Kidney glomerular epithelial cell (primary cell): ENCODE measurements at regions not wholly inside any gene's neighbourhood (a gene's known extent, or its start where the extent isn't known, plus 50 kb on each side); places are given as distances from the start of the nearest gene placed in this dataset.
A peak's percentile ranks its signal among the peaks of the same experiment; 100 is the strongest.

ENCODE experiments used
- DNase-seq: peaks from one replicate; lab custom pipeline; 2025; lab: John Stamatoyannopoulos, UW

DNA sequence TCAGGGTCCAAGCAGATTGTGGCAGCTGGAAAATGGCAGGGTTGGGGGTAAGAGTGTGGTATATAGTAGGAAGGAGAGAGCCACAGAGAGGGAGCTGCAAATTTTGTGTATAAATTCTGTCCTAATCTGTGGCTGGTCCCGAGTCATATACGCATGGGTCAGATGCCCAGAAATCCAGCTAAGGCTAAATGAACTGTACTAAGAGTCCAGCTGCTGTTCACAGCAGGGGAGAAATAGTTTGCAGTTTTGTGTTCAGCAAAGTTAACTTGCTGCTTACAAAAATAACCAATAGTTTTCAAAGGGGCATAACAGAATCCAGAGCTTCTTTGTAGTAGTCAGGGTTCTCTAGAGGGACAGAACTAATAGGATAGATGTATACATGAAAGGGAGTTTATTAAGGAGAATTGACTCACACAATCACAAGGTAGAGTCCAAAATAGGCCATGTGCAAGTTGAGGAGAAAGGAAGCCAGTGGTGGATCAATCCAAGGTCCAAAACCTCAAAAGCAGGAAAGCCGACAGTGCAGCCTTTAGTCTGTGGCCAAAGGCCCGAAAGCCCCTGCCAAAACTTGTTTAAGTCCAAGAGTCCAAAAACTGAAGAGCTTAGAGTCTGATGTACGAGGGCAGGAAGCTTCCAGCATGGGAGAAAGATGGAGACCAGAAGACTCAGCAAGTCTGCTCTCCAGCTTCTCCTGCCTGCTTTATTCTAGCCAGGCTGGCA is 146.1 kb upstream of the KBTBD8 start:
- no peak for DNase-seq

DNA sequence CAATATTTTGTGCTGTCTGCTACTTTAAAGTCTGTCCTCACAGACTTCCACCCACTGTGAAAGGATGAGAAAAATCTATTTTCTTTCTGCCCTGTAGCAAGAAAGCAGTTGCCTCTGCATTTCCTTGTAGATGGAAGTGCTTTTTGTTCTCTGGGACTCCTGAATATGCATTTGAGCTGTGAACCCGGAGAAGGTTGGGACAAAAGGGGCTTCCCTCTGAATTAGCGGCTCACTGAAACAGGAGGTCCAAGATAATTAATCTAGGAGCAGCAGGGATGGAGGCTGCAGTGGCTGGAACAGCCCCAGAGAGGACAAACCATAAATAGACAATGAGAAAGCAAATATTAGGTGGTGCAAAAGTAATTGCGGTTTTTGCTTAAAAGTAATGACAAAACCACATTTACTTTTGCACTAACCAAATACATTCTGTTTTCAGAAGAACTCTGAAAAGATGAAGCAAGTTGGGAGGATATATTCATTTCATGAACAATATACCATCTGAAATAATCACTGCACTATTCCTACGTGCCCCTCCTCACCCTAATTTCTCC is 143.4 kb upstream of the KBTBD8 start:
- DNase-seq, result no peak

DNA sequence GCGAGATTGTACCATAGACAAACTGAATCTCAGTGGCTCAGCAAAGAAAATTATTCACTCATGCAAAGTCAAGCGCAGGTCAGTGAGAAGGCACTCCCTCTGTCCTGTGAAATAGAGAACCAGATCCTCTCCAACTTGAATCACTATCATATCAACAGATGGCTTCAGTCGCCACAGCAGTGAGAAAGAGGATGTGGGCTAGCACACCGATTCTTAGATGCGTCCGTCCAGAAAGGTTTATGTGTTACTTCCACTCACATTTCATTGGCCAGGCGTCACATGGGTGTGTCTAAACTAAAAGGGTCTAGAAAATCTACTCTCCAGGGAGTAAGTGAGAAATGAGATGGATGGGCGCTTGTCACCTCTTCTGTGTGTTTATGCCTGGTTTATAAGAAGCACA is 141.6 kb upstream of the KBTBD8 start:
- no peak for DNase-seq

DNA sequence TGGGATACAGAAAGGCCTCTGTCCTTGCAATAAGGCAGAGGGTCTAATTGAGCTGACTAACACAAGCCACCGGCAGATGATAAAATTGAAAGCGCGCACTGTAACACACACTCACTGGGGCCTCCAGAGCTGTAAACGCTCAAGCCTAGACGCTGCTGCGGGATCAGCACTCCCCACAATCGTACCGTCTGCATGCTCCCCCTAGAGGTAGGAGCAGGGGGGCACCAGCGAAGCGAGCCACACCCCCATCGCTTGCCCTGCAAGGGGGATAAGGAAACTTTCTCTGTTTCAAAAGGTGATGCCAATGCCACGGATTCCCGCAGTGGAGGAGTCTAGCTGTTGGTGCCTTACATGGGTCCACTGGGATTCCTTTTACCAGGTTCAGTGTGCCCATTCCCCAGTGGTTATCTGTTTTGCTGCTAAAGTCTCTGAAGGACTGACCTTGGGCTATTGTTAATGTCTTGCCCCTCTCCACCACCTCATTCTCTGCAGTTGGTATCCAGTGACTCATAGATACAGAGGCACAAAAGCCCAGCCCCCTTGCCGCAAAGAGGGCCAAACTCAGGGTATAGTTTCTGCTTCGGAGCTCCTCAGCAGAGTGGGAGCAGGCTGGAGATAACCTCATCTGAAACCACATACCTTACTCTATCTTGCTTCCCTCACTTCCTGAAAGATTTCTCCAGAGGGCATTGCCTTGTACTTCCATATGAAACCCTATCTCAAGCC is 139.3 kb upstream of the KBTBD8 start:
- DNase-seq, result no peak

DNA sequence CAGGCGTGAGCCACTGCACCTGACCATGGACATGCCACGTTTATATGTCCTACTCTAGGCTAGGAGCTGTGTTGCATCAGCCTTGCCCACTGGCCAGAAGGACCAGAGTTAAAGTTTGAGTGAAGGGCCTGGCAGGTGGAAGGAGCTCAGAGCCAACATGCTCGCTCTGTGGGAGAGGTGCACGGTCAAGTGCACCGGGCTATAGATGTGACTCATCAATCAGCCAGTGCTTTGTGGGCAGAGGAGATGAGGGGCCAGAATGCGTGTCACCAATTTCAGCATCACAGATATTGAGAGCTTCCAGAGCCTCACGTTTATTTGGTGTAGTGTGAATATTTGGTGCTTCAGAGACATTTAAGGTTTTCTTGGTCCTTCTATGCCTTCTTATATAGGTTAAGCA is 137.3 kb upstream of the KBTBD8 start:
- no peak for DNase-seq

DNA sequence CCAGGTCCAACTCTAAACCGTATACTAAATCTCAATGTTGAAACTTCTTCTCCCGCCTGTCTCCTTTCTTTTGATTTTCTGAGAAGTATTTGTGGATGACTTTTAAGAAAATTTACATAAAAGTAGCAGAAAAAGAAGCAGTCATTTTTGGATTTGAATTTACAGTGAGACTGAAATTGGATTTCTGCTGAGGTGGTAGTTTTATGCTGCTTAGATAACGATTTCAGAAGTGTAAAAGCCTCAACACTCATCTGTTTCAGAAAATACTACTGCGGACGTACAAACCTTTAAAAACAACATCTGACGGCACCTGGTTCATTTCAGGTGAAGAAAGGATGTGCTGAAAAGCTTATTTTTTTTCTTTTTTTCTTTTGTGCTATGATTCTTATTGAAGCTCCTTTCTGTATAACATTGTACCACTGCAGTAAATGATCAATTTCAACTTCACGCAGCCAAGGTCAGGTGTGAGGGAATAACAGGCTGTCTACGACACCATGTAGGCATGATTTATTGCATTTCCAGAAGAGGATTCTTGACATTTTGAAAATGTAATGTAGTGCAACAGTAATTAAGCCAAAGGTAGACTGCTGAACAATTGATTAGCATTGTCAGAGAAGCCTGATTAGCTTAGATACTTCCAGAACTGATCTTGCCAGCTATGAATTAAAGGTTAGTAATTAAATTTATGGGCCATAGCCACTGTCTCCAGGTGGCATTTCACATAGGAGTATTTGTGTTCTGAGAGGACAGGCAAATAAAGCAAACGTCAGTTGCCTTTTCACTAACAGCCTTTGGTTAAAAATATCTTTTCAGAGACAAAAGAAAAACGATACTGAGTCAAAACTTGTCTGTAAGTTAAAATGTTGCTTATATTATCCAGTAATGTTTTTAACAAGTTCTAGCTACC is 134.6 kb upstream of the KBTBD8 start:
- DNase-seq, result no peak

DNA sequence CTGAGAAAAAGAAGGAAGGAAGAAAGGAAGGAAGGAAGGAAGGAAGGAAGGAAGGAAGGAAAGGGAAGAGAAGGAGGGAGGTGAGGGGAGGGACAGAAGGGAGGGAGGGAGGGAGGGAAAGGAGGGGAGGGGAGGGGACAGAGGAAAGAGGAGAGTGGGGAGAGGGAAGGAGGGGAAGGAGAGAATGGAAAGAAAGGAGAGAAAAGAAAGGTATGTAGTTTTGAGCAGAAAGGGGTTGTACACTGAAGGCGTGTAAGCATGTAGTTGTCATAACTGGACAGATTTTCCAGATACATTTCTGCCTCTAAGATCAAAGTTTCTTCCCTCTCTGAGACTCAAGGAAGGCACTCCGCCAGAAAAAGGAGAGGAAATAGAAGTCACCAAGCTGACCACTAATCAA is 113.4 kb upstream of the KBTBD8 start:
- DNase-seq, result no peak

DNA sequence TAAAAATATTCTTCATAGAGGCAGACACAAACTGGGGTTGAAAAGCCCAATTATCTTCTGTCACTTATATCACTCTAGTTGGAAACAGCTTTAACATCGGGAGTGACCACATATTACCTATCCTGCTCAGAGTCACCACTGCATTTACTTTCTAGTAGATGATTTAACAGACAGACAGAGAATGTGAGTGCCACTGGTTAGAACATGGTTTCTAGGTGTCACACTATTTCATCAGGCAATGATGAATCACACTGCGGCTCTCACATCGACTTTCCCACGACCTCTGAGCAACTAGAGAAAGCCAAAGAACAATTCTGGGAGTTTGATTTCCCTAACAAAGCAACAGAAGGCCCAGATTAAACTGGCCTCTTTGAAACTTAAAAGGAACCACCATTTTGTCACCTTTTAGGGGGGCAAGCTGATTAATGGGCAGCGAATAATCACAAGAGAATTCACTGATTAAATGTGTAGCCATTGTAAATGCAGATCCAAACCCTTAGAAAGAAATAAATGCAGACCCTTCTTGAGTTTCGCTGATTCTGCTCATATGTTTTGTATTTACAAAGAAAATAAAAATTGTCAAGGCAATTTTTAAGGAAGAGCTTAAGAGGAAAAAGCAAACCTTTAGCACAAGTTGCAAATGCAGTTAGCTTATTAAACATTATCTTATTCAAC is 112.6 kb upstream of the KBTBD8 start:
- DNase-seq, result peak; percentile 78

DNA sequence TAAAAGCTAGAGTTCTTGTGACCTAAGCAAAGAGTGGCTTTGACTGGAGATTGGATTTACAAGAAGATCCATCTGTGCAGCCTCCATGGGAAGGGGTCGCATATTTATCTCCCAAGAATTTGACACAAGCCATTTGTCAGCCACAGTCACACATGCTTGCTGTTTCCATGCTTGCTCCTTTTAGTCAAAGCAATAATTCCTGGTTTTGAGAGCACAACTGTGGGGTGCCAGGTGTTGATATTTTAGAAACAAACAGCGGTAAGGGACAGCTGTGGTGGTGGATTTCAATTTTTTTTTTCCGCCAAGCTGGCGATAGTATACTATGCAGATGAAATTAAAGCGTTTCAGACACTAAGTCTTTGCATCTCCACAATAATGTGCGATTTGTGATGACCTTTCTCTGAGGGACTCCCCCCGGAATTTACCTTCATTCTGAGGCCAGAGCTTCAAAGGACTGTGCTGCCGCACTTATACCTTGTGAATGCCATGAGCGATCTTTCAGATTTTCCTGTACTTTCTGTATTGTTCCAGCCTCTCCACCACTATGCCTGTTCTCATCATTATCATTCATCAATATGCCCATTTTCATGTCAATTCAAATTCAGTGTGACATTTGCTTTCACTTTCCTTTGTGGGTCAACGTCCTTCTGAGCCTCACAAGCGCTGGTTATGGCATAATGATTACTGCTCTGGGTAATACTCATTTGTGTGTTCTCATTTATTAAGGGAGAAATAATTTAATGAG is 108.2 kb upstream of the KBTBD8 start:
- no peak for DNase-seq

DNA sequence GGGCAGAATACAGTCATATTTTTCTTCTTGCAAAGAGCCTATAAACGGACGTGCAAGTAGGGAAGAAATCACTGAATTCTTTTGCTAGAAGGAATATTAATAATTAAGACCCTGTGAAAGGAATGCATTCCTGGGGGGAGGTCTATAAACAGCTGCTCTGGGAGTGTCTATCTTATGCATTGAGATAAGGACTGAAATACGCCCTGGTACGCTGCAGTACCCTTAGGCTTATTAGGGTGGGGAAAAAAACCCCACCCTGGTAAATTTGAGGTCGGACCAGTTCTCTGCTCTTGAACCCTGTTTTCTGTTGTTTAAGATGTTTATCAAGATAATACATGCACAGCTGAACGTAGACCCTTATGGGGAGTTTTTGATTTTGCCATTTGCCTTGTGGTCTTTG is 100.0 kb upstream of the KBTBD8 start:
- DNase-seq, result no peak

DNA sequence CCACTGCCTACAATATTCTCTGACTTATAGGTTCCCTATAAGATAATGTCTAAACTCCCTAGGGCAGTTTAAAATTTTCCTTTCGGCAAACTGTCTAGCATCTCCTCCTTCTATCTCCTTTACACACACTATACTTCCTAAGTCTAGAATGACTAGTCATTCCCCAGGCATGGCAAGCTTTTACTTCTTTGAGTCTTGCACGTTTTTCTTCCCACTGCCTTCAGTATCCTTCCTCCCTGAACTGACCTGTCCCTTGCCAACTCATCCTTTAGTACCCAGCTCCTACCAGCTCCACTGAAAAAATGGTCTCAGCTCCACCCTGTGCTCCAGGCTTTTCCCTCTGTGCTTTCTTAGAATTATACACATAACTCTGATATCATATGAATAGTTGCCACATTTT is 93.8 kb upstream of the KBTBD8 start:
- DNase-seq, result no peak

DNA sequence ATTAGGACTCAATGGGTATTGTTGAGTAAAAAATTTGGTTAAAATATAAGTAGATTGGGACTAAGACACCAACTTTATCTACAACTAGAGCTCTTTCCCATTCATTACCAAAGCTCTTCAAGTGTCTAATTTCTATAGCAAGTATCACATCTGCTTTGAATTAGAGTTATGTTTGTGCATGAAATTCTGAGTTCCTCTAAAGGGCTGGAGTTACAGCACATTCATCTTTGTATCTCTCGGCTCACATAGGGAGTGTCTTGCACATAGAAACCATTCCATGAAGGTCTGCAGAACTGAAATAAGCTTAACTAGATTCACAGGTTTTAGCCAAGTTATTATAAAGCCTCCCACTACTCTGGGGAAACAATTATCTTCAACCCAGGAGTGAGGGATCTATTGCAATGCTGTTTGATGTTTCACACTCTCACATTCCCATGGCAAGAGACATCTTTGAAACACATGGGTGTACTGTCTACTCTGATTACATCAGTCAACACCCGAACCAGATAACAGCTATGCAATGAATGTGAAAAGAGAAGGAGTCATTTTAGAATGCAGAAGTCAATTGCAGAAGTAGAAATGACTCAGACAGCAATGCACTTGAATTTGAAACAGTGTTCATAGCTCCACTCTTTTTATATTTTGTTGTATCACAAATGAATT is 93.1 kb upstream of the KBTBD8 start:
- DNase-seq, result no peak

DNA sequence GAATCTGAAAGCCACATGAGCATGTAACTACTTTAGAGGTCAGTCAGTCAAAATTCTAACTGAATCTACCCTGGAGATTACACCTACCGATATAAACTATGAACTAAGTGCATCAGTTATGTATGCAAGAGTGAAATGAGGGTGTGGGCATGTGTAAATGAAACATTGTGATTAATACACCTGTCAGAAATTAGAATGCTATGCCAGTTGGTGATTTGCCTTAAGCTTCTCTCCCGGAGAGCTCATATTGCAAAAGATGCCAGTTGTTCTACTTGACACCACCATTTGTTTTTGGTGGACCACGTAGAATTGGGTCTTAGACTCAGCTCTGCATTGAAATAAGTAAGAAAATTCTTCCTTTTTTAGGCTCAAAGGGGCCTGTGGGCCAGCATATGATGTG is 91.0 kb upstream of the KBTBD8 start:
- DNase-seq, result no peak

DNA sequence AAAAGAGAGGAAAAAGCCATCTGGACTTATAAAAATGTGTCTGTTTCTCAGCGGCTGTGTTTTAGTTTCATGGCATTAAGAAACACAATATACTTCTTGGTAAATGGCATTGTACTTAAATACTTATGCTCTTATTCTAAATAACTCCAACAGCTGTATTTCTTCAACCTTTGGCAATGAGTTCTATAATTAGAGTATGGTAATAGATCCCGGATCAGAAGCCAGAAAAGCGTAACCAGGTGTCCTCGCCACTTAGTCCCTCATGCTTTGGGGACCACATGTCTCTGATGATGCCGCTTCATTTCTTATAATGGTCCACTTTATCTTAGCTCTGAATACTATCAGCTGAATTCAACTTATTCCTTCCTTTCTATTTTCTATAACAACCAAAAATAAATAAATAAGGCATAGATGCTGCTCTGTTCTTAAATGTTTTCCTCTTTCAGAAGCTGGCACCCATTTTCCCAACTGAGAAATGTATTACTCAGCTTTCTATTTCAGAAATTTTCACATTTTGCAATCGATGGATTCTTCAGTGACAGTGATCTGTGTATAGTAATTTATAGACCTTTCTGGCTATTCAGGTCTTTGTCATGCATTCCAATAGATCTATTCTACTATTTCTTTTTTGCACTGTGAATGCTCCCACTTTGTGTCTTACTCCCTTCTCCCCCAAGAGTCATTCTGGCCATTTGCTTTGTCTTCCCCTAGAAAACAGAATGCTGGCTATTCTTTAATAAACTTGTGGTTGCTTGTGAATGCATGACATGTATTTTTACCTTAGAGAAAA is 87.6 kb upstream of the KBTBD8 start:
- no peak for DNase-seq

DNA sequence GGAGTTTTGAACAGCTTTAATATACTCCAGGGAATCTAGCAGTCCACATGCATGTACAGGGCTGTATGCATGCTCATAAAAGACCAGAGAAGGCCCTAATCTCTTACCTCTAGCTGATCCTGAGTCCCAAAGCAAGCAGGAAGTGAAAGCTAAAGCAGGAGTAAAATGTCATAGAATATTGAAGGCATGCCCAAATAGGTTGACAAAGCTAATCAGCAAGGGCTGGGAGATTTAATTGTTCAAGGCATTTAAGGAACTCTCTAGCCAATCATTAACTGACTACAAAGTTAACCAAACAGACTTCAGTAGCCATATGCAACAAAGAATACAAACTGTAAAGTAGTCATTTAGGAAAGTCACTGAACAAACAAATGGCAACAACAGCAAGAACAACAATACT is 85.8 kb upstream of the KBTBD8 start:
- no peak for DNase-seq

DNA sequence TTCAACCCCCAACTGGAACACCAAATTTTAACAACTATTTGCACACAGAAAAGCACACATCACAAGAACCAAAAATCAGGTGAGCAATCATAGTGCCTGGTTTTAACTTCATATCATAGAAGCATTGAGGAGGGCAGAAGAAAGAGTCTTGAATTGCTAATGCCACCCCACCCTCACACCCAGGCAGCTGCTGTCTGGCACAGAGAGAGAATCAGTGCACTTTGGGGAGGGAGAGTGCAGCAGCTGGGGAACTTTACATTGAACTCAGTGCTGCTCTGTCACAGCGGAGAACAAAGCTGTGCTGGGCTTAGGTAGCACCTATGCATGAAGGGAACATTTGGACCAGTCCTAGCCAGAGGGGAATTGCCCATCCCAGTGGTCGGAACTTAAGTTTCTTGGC is 76.0 kb upstream of the KBTBD8 start:
- no peak for DNase-seq

DNA sequence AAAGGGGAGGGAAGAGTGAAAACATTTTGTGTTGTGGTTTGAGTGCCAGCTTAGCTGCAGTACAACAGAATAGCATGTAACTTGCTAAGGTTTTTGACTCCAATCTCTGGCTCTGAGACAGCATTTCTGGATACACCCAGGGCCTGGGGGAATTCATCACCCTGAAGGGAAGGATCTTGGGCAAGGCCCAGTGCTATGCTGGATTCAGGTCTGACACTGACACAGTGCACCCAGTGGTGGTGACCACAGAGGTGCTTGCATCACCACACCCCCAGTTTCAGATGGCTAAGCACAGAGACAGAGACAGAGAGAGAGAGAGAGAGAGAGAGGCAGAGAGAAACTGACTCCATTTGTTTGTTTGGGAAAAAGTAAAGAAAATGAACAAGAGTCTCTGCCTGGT is 74.1 kb upstream of the KBTBD8 start:
- DNase-seq, result no peak

DNA sequence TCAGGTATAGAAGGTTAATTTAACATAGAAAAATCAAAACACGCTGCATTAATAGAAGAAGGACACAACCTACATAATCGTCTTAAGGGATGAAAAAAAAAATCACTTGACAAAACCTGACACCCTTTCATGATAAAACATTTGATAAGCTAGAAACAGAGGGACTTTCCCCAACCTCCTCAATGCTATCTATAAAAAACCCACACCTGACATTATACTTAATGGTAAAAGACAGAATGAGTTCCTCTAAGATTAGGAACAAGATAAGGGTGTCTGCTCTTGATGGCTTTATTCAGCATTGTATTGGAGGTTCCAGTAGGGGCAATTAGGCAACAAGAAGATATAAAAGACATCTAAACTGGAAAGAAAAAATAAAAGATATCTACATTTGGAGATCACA is 69.9 kb upstream of the KBTBD8 start:
- DNase-seq, result no peak

DNA sequence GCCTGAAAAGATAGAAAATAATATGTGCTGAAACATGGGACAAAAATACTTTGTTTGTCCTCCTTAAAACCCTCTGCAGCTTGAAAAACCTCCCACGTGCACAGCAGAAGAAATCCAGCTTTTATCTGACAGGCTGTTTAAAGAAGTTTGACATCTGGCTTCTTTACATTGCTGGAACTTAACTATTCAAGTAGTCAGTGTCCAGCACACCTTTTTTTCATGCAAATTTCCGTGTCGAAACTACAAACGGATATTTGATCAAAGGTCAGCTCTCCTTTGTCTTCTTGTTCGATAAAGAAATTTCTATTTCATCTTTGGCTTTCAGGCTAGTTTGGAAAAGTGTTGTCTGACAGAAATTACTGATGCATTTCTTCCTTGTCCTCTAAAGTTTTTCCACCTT is 66.8 kb upstream of the KBTBD8 start:
- DNase-seq, result no peak

DNA sequence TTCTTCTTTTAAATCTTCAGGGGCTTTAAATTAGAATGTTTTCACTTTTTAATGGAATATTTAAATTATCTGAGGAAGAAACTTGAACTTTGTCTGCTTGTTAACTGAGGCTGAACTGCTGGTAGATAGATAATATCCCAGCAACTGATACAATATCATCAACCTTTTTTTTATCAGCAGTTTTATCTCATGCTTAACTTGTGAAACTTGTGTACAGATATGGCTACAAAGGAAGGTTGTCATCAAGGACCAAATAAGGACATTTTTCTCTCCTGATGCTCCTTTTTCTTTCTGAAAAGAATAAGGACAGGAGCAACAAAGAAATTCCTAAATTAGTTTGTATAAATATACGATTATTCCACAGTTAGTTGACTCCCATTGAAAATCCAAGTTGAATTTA is 66.4 kb upstream of the KBTBD8 start:
- no peak for DNase-seq
